Activated CD4-positive, alpha-beta memory T cell treated with anti-CD3 and anti-CD28 coated beads, Interleukin-2, amount 10 ng/mL, durations not matched to agents 7 days and 5 days (primary cell): ENCODE measurements at regions not wholly inside any gene's neighbourhood (a gene's known extent, or its start where the extent isn't known, plus 50 kb on each side); places are given as distances from the start of the nearest gene placed in this dataset.

Experiments used
- CTCF ChIA-PET: fragments of 350-600 bp; sonication (Branson Sonifier 250); formaldehyde crosslinking; loops from one replicate; lab custom pipeline; 2021; ENCODE audit warnings: antibody characterized with exemption, inconsistent platforms; lab: Charles Lee
- POLR2A ChIA-PET: fragments of 350-600 bp; sonication (Branson Sonifier 250); formaldehyde crosslinking; loops from one replicate; lab custom pipeline; 2021; ENCODE audit warnings: antibody characterized with exemption; lab: Charles Lee
- DNase-seq: peaks from one replicate; pipeline ENCODE4 v3.0.0-alpha.2; 2020
- H3K27ac Mint-ChIP-seq: one replicate; pipeline ENCODE4 v1.8.0; 2021; ENCODE audit warnings: mild to moderate bottlenecking, mixed read lengths
- H3K27me3 Mint-ChIP-seq: one replicate; pipeline ENCODE4 v1.8.0; 2021; ENCODE audit warnings: mixed read lengths
- H3K36me3 Mint-ChIP-seq: one replicate; pipeline ENCODE4 v1.8.0; 2021; ENCODE audit warnings: low read depth, mixed read lengths
- H3K4me1 Mint-ChIP-seq: one replicate; pipeline ENCODE4 v1.8.0; 2021; ENCODE audit warnings: mixed read lengths
- H3K4me3 Mint-ChIP-seq: one replicate; pipeline ENCODE4 v1.8.0; 2021; ENCODE audit warnings: mild to moderate bottlenecking, mixed read lengths
- H3K9me3 Mint-ChIP-seq: one replicate; pipeline ENCODE4 v1.8.0; 2021; ENCODE audit warnings: mixed read lengths

DNA sequence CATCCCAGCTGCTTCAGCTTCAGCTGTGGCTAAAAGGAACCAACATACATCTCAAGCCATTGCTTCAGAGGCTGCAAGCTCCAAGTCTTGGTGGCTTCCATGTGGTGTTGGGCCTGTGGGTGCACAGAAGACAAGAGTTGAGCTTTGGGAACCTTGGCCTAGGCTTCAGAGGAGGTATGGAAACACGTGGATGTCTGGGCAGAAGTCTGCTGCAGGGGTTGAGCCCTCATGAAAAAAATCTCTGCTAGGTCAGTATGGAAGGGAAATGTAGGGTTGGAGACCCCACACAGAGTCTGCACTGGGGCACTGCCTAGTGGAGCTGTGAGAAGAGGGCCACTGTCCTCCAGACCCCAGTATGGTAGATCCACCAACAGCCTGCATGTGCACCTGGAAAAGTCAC is 279.3 kb downstream of the MZT1 start:
- DNase-seq = no peak
- Mint-ChIP-seq H3K4me3 (no peak overlapping the region), H3K9me3 (peaks cover 9% of the 10 kb centered on the region), H3K27me3 (no peaks in the 10 kb centered on the region), H3K36me3 (no peaks in the 10 kb centered on the region), H3K27ac (no peak overlapping the region), H3K4me1 (no peaks in the 10 kb centered on the region)
- ChIA-PET POLR2A (no interaction called here), CTCF (no interaction called here)

DNA sequence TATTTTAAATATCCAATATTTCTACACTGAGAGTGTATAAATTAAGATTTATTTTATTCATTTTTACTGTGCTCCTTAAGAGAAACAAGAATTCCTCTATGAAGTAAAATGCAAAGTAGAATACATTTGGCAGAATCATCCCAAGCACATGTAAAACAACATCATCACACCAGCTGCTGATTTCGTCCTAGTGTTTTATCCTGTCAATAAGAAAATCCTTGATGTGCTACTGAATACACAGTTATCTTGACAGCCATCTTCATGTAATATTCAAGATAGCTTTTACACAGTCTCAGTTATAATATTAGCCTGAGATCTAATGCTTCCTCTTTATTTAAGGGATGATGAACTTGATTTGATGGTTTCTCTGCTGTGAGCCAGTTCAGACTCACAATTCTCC is 282.4 kb downstream of the MZT1 start:
- Mint-ChIP-seq H3K27ac (no peak overlapping the region), H3K4me3 (no peak overlapping the region), H3K4me1 (no peaks in the 10 kb centered on the region), H3K36me3 (no peaks in the 10 kb centered on the region), H3K27me3 (no peaks in the 10 kb centered on the region), H3K9me3 (peaks cover 6% of the 10 kb centered on the region)
- ChIA-PET CTCF (no interaction called here), POLR2A (no interaction called here)
- no peak for DNase-seq

DNA sequence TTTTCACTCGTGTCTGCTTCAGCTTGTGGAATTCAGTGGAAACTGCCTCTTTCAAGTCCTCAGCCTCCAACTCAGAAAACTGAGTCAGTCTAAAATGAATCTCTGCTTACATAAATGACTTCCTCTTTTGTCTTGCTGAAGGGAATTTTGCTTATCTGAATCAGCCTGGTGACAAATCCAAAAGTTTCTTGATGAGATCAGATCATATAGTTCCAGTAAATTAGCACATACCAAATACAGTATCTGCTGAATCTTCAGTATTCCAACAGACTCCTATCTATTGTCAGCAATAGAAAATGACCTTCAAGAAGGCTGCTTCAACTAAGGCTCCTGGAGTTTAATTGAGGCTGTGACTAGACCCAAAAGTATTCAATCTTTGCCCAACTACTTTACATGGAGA is 290.0 kb downstream of the MZT1 start:
- ChIA-PET POLR2A (no interaction called here), CTCF (no interaction called here)
- H3K36me3 Mint-ChIP-seq = no peaks in the 10 kb centered on the region
- DNase-seq = no peak
- no peaks in the 10 kb centered on the region for H3K9me3 Mint-ChIP-seq
- H3K4me3 Mint-ChIP-seq = no peak overlapping the region
- no peaks in the 10 kb centered on the region for H3K27me3 Mint-ChIP-seq
- H3K4me1 Mint-ChIP-seq = no peaks in the 10 kb centered on the region
- no peak overlapping the region for H3K27ac Mint-ChIP-seq

DNA sequence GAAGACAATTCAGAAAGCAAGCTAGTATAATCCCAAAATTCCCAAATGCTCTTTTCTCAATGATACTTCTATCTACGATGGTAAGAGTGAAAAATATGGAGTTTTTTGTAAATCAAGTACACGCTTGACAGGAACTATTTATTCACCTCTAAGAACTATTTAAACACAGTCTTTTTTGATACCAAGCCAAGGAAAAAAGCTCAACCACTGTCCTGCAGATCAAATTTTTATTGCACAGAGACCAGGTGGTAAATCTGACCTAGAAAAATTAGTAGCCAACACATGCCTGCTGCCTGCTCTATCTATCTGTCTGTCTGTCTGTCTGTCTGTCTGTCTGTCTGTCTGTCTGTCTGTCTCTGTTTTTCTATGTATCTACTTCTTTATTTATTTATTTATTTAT is 292.2 kb downstream of the MZT1 start:
- DNase-seq = no peak
- no peaks in the 10 kb centered on the region for H3K27me3 Mint-ChIP-seq
- ChIA-PET CTCF (no interaction called here), POLR2A (no interaction called here)
- H3K27ac Mint-ChIP-seq = no peak overlapping the region
- H3K4me1 Mint-ChIP-seq = no peaks in the 10 kb centered on the region
- H3K4me3 Mint-ChIP-seq = no peak overlapping the region
- H3K36me3 Mint-ChIP-seq = no peaks in the 10 kb centered on the region
- H3K9me3 Mint-ChIP-seq = no peaks in the 10 kb centered on the region

DNA sequence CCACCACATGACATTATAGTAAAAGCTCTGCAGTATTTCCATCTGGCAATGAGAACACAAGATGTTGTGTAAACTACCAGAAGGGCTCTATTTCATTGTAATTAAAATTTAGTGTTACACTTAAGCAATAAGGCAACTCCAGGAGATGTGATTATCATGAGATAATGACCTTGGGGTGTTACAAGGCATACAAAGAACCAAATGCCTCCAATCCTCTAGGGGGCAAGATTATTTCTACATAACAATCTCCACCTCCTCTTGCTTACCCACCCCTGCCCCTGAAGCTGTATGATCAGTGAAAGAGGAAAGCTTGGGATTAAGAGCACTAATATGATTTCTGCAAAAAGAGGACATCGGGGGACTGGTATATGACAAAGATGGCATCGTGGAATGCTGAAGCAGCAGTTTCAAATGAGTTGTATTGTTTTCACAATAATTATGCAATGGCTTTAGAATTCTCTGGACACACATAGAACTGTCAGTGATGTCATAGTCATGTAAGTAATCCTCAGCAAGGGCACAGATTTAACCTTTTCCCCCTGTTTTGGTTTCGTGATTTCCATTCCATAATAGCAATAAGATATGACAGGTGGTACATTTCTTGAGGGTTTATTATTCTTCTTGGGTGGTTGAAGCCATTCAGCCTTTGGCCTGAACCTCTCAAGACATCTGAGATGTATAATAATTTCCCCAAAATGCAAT is 295.3 kb downstream of the MZT1 start:
- CTCF ChIA-PET = no interaction called here

DNA sequence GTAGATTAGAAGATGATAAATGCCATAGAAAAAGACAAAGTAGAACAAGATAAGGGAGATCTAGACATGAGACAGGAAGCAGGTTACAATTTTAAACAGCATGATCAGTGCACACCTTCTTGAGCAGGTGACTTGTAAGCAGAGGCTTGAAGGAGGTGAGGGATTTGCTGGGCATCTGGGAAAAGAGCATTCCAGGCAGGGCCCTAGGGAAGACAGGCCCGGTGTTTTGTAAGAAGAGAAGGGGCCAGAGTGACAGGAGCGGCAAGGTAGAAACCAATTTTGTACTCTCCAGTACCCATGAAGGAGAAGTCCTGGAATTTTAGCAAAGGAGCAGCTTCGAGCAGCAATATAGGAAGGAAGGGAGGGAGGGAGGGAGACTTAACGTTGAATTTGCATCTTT is 296.5 kb downstream of the MZT1 start:
- CTCF ChIA-PET = no interaction called here
- no peak for DNase-seq
- H3K9me3 Mint-ChIP-seq = no peaks in the 10 kb centered on the region
- no peaks in the 10 kb centered on the region for H3K36me3 Mint-ChIP-seq
- H3K27me3 Mint-ChIP-seq = no peaks in the 10 kb centered on the region
- H3K4me1 Mint-ChIP-seq = no peaks in the 10 kb centered on the region
- no peak overlapping the region for H3K4me3 Mint-ChIP-seq
- POLR2A ChIA-PET = no interaction called here
- H3K27ac Mint-ChIP-seq = no peak overlapping the region

More for the DNA sequence above, 295.3 kb downstream of the MZT1 start:
- H3K4me1 Mint-ChIP-seq = no peaks in the 10 kb centered on the region
- DNase-seq = no peak
- no peak overlapping the region for H3K4me3 Mint-ChIP-seq
- H3K27ac Mint-ChIP-seq = no peak overlapping the region
- no peaks in the 10 kb centered on the region for H3K9me3 Mint-ChIP-seq
- H3K36me3 Mint-ChIP-seq = no peaks in the 10 kb centered on the region
- H3K27me3 Mint-ChIP-seq = no peaks in the 10 kb centered on the region
- POLR2A ChIA-PET = no interaction called here

DNA sequence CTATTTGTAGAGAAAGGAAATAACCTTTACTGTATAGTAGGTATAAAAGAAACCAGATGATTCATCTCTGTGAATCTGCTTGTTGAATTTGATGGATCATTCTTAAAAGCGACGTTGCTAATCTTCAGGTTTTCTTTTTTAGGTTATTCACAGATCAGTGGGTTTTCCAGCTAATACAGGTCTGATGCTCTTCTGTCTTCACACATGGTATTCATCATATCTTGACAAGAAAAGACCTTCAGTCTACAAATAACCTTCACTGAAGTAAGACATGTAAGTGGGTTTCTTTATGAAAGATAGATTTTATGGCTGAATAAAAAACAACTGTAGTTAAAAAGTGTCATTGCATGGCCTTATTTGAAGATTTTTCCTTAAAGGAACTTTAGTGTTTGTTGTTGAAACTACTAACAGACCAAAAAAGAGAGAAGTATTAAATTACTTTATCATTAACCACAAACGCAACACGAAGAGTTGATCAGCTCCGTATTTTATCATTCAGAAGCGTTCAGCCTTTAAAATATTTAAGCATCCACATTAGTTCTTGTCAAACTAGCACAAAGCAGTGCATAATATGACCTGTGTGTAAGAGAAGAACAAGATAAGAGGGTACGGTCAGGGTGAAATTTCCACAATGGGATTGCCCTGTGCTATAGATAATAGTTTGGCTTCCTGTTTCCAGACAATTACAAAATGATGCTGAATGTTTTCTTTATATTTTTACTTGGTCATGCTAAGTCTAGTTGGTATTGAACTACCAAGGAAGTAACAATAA is 299.5 kb downstream of the MZT1 start:
- H3K36me3 Mint-ChIP-seq = no peaks in the 10 kb centered on the region
- no peak for DNase-seq
- no peak overlapping the region for H3K27ac Mint-ChIP-seq
- no peaks in the 10 kb centered on the region for H3K4me1 Mint-ChIP-seq
- POLR2A ChIA-PET = no interaction called here
- no peaks in the 10 kb centered on the region for H3K27me3 Mint-ChIP-seq
- H3K4me3 Mint-ChIP-seq = no peak overlapping the region
- no peaks in the 10 kb centered on the region for H3K9me3 Mint-ChIP-seq
- CTCF ChIA-PET = no interaction called here

DNA sequence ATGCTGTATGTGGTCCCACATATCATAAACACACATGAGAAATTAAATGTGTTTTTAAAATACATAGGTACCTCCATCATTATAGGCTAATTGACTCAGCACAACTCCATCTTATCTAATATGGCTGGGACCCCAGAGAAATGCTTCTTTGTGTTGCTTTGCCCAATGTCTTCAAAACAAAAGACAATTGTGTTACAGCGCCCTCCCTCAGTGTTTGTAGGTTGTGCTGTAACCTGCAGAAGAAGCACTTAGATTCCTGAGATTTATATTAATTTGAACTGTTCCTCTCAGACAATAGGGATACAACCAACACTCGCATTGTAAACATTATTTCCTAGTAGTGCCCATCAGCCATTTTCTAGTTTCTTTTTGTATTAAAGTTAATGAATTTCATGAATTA is 303.4 kb downstream of the MZT1 start:
- H3K36me3 Mint-ChIP-seq = no peaks in the 10 kb centered on the region
- CTCF ChIA-PET = no interaction called here
- POLR2A ChIA-PET = no interaction called here
- H3K4me1 Mint-ChIP-seq = no peaks in the 10 kb centered on the region
- no peaks in the 10 kb centered on the region for H3K27me3 Mint-ChIP-seq
- no peak for DNase-seq
- H3K4me3 Mint-ChIP-seq = no peak overlapping the region
- H3K9me3 Mint-ChIP-seq = no peaks in the 10 kb centered on the region
- H3K27ac Mint-ChIP-seq = no peak overlapping the region

DNA sequence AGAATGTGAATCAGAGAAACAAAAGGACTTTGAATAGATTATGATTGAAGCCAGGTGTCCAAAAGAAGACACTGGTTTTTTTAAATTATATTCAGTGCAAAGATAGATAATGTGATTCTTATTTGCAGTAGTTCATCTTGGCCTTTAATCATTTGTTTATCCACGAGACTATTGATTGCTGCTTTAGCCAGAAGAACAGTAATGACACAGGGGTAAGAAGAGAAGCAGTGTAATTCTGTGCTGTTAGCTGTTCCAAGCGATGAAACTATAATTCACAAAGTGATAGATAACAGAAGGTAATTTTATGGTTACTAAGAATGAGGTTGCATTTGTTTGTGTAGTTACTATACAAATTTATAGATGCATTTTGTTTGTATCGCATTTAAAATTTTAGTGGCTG is 311.6 kb downstream of the MZT1 start:
- Mint-ChIP-seq H3K36me3 (no peaks in the 10 kb centered on the region), H3K4me1 (no peaks in the 10 kb centered on the region), H3K9me3 (no peaks in the 10 kb centered on the region), H3K27ac (no peak overlapping the region), H3K27me3 (no peaks in the 10 kb centered on the region), H3K4me3 (no peak overlapping the region)
- ChIA-PET CTCF (no interaction called here), POLR2A (no interaction called here)
- no peak for DNase-seq

DNA sequence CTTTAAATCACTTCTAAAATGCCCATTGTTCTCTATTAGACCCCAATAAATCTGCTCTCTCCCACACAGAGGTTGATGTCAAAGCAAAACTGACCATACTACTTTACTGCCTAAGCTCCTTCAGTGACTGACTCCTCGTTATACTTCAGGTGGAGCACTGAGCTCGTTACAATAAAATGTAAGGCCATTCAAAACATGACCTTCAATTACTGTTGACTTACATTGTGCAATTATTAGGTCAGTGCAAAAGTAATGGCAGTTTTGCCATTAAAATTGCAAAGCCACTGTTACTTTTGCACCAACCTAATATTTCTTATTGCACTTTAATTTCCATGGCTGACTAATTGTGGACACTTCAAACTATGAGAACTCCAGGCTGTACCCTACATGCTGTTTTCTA is 314.9 kb downstream of the MZT1 start:
- H3K9me3 Mint-ChIP-seq = no peaks in the 10 kb centered on the region
- no peak overlapping the region for H3K4me3 Mint-ChIP-seq
- H3K27ac Mint-ChIP-seq = no peak overlapping the region
- H3K36me3 Mint-ChIP-seq = no peaks in the 10 kb centered on the region
- CTCF ChIA-PET = no interaction called here
- POLR2A ChIA-PET = no interaction called here
- no peaks in the 10 kb centered on the region for H3K4me1 Mint-ChIP-seq
- DNase-seq = no peak
- no peaks in the 10 kb centered on the region for H3K27me3 Mint-ChIP-seq

DNA sequence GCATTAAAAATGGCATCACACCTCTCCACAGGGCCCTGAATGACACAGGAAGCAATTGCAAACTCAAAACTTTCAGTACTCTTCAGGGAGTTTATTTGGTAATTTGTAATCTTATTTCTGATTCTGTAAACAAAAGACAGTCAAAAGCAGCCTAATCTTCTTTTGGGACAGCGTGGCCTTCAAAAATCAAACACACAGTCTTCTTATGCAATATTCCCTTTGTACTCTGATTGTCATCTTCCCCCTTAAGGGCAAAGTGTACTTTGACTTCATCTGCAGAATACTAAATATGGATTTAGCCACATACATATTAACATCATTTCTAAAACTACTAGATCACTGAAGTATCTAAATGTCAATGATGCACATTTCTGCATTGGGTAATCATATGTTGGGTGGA is 322.0 kb downstream of the MZT1 start:
- peaks cover 2% of the 10 kb centered on the region for H3K9me3 Mint-ChIP-seq
- no peak for DNase-seq
- H3K27ac Mint-ChIP-seq = no peak overlapping the region
- no peaks in the 10 kb centered on the region for H3K4me1 Mint-ChIP-seq
- no peaks in the 10 kb centered on the region for H3K36me3 Mint-ChIP-seq
- ChIA-PET POLR2A (no interaction called here), CTCF (no interaction called here)
- no peaks in the 10 kb centered on the region for H3K27me3 Mint-ChIP-seq
- H3K4me3 Mint-ChIP-seq = no peak overlapping the region

DNA sequence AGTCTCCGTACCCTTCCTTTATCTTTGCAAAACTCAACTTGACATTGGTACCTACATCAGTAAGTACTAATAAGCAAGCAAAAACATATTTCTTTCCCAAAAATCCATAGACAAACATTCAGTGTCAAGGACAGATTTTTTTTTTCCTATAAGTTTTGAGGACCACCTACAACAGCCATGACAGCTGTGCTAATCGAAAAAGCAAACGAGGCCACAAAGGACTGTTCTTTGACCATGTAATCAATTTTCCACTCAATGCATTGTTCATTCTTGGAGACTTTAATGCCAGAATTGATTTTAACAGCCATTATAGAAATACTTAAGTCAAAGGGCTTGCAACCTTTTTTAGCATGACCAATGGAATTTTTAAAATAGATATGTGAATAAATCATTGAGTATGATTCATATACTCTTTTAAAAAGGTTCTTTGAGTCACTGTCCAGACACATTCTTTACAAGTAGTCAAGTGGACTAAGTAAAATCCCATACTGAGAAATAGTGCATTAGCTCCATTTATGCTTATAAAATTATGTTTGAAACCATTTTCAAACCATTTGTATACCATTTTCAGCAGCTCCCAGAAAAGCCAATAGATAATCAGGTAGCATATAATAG is 323.9 kb downstream of the MZT1 start:
- Mint-ChIP-seq H3K27ac (no peak overlapping the region), H3K27me3 (no peaks in the 10 kb centered on the region), H3K36me3 (no peaks in the 10 kb centered on the region), H3K4me1 (no peaks in the 10 kb centered on the region), H3K4me3 (no peak overlapping the region), H3K9me3 (peaks cover 3% of the 10 kb centered on the region)
- CTCF ChIA-PET = no interaction called here
- no peak for DNase-seq
- POLR2A ChIA-PET = no interaction called here

DNA sequence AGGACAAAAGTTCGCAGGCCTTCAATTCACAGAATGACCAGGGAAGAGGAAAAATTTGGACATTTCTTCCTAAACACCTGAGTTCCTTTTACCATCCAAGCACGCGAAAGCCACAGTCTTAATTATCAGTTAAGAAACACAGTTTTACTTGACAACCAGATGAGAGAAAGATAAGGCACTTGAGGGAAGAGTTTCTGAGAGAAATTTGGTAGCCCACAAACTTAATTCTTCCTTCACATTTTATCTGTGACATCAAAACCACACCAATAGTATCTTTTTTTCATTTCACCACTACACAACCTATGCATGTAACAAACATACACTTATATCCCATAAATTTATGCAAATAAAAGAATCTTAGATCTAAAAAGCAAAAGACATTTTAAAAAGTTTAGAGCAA is 326.6 kb downstream of the MZT1 start:
- ChIA-PET CTCF (no interaction called here), POLR2A (no interaction called here)
- Mint-ChIP-seq H3K27ac (no peak overlapping the region), H3K9me3 (peaks cover 3% of the 10 kb centered on the region), H3K36me3 (no peaks in the 10 kb centered on the region), H3K4me3 (no peak overlapping the region), H3K27me3 (no peaks in the 10 kb centered on the region), H3K4me1 (no peaks in the 10 kb centered on the region)
- no peak for DNase-seq

DNA sequence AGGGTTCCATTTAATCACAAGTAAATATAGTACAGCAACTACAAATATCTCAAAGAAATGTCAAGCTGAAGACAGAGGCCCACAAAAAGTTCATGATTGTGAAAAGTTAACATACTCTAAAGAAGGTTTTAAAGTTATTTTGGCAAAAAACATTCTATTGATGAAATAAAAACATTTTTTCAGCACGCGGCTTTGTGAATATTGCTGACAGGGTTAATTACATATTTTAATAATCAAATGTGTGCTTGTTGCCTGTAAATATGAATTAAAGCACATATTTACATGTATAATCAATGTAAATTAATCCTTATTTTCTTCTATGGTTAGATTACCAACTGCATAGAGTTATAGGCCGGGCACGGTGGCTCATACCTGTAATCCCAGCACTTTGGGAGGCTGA is 328.1 kb downstream of the MZT1 start:
- no peak for DNase-seq
- Mint-ChIP-seq H3K4me3 (no peak overlapping the region), H3K36me3 (no peaks in the 10 kb centered on the region), H3K4me1 (no peaks in the 10 kb centered on the region), H3K27ac (no peak overlapping the region), H3K9me3 (peaks cover 3% of the 10 kb centered on the region), H3K27me3 (no peaks in the 10 kb centered on the region)
- ChIA-PET CTCF (no interaction called here), POLR2A (no interaction called here)
